OCI-LY3 (cell line): ENCODE measurements at regions not wholly inside any gene's neighbourhood (a gene's known extent, or its start where the extent isn't known, plus 50 kb on each side); places are given as distances from the start of the nearest gene placed in this dataset.

Experiments
- CTCF ChIP-seq: fragments of 200-600, 300-600 bp; sonication (generic); IDR thresholded peaks from 2 replicates; pipeline ENCODE4 v1.5.1; 2014; ENCODE audit warnings: antibody characterized with exemption, low read length, low read depth
- EZH2phosphoT487 ChIP-seq: fragments of 200-600 bp; shearing (Covaris generic); IDR thresholded peaks from 2 replicates; pipeline ENCODE4 v1.6.1; 2018; ENCODE audit warnings: antibody characterized with exemption, mixed run types, low read depth

- TF ChIP-seq CTCF (no peak), EZH2phosphoT487 (no peak)
These were observed 129.2 kb upstream of the PTCH1 start for GRCh38 chr9:95645992-95646391.
